ENCODE measurements at regions not wholly inside any gene's neighbourhood (a gene's known extent, or its start where the extent isn't known, plus 50 kb on each side); places are given as distances from the start of the nearest gene placed in this dataset.
"Not testable (repeated sequence)": the region's sequence is repeated elsewhere in the genome, so short reads cannot be mapped to it uniquely, and the experiment has no call there.

GRCh38 chr3:87828046-87828445 lies 230.8 kb downstream of the CGGBP1 start:
- no peak overlapping the region for H3K27ac ChIP-seq
- H3K4me1 ChIP-seq = no peaks in the 10 kb centered on the region
- no peaks in the 10 kb centered on the region for H3K27me3 ChIP-seq
- no peaks in the 10 kb centered on the region for H3K9me3 ChIP-seq
- H3K36me3 ChIP-seq = no peaks in the 10 kb centered on the region
- intact Hi-C loops (cut with DNase I; ENCODE audit: low total_unique reads) = no loop called here
- H3K4me3 ChIP-seq = no peak overlapping the region
- TF ChIP-seq POLR2A (IDR thresholded peaks at IDR 0.05) (no peak), CTCF (IDR thresholded peaks at IDR 0.05) (no peak)
- DNase-seq = no peak

- Histone ChIP-seq H3K4me1 (no peaks in the 10 kb centered on the region), H3K9me3 (no peaks in the 10 kb centered on the region), H3K36me3 (no peaks in the 10 kb centered on the region), H3K27ac (no peak overlapping the region), H3K27me3 (no peaks in the 10 kb centered on the region), H3K4me3 (no peak overlapping the region)
- DNase-seq = no peak
- intact Hi-C loops (cut with DNase I; ENCODE audit: low total_unique reads) = no loop called here
- TF ChIP-seq POLR2A (IDR thresholded peaks at IDR 0.05) (no peak), CTCF (IDR thresholded peaks at IDR 0.05) (no peak)
Measured at GRCh38 chr3:87822563-87822962, 236.2 kb downstream of the CGGBP1 start.

GRCh38 chr3:87813503-87813902 lies 245.3 kb downstream of the CGGBP1 start:
- H3K27me3 ChIP-seq; H3K4me1 ChIP-seq; DNase-seq; H3K36me3 ChIP-seq; H3K9me3 ChIP-seq; H3K4me3 ChIP-seq; intact Hi-C loops (cut with DNase I; ENCODE audit: low total_unique reads); H3K27ac ChIP-seq: not testable (repeated sequence)

GRCh38 chr3:87811953-87812352 lies 246.9 kb downstream of the CGGBP1 start:
- Histone ChIP-seq H3K9me3 (no peaks in the 10 kb centered on the region), H3K4me1 (no peaks in the 10 kb centered on the region), H3K27ac (no peak overlapping the region), H3K4me3 (no peak overlapping the region), H3K36me3 (no peaks in the 10 kb centered on the region), H3K27me3 (no peaks in the 10 kb centered on the region)
- TF ChIP-seq POLR2A (IDR thresholded peaks at IDR 0.05) (no peak), CTCF (IDR thresholded peaks at IDR 0.05) (no peak)
- intact Hi-C loops (cut with DNase I; ENCODE audit: low total_unique reads) = no loop called here
- no peak for DNase-seq

GRCh38 chr3:87810452-87811016 lies 248.3 kb downstream of the CGGBP1 start:
- Histone ChIP-seq H3K36me3 (no peaks in the 10 kb centered on the region), H3K4me1 (no peaks in the 10 kb centered on the region), H3K27ac (no peak overlapping the region), H3K9me3 (no peaks in the 10 kb centered on the region), H3K27me3 (no peaks in the 10 kb centered on the region), H3K4me3 (no peak overlapping the region)
- intact Hi-C loops (cut with DNase I; ENCODE audit: low total_unique reads) = no loop called here
- TF ChIP-seq POLR2A (IDR thresholded peaks at IDR 0.05) (no peak), CTCF (IDR thresholded peaks at IDR 0.05) (no peak)
- no peak for DNase-seq

- Histone ChIP-seq H3K9me3 (no peaks in the 10 kb centered on the region), H3K36me3 (no peaks in the 10 kb centered on the region), H3K4me3 (no peak overlapping the region), H3K27ac (no peak overlapping the region), H3K27me3 (no peaks in the 10 kb centered on the region), H3K4me1 (no peaks in the 10 kb centered on the region)
- TF ChIP-seq CTCF (IDR thresholded peaks at IDR 0.05) (no peak), POLR2A (IDR thresholded peaks at IDR 0.05) (no peak)
- intact Hi-C loops (cut with DNase I; ENCODE audit: low total_unique reads) = no loop called here
- DNase-seq = no peak
Measured at GRCh38 chr3:87805670-87806069, 253.1 kb downstream of the CGGBP1 start.
